Spleen (tissue), 7 donors: ENCODE measurements at regions not wholly inside any gene's neighbourhood (a gene's known extent, or its start where the extent isn't known, plus 50 kb on each side); places are given as distances from the start of the nearest gene placed in this dataset.

Experiments used
- CTCF ChIP-seq, 11 experiments: fragments of 200-600 bp in 7 of 11; fragments of 450-650 bp in 4 of 11; sonication (generic) in 4 of 11; IDR thresholded peaks in 8 of 11; conservative IDR thresholded peaks in 3 of 11; 1 replicate in 7 of 11; 2 replicates in 4 of 11; pipeline versions ENCODE4 v1.4.0 to v1.8.0; 2016 to 2021; ENCODE audit warnings: antibody characterized with exemption in 11 of 11, inconsistent platforms in 4 of 11, mild to moderate bottlenecking in 1 of 11
- POLR2A ChIP-seq, 3 donors: fragments of 450-650 bp; IDR thresholded peaks; one replicate each; pipeline ENCODE4 v1.5.1; 2017; ENCODE audit warnings: antibody characterized with exemption in 3 of 3, mild to moderate bottlenecking in 1 of 3
- POLR2AphosphoS5 ChIP-seq, 3 donors: sonication (generic); formaldehyde crosslinking; IDR thresholded peaks; one replicate each; pipeline ENCODE4 v1.5.1; 2017; ENCODE audit warnings: antibody characterized with exemption in 3 of 3
- donor health status: DM: no; HTN: no; CAD: no; lungs with moderate emphysema.
- donor health status: DM: no; HTN: no; CAD: no.
- donor health status: DM: no; HTN: no; CAD: no.

GRCh38 chr6:33865478-33866077 is 61.8 kb upstream of the MLN start:
- TF ChIP-seq CTCF (IDR thresholded peaks at IDR 0.05 in 8 of 11, conservative IDR thresholded peaks at IDR 0.05 in 3 of 11) (no peak), POLR2AphosphoS5 (IDR thresholded peaks at IDR 0.05) (no peak), POLR2A (IDR thresholded peaks at IDR 0.05) (no peak)
